HL-60 (cell line): ENCODE measurements at regions not wholly inside any gene's neighbourhood (a gene's known extent, or its start where the extent isn't known, plus 50 kb on each side); places are given as distances from the start of the nearest gene placed in this dataset.

ENCODE experiments used
- DNase-seq, 2 experiments: peaks; one replicate each; pipeline ENCODE4 v3.0.0-alpha.2; 2010 to 2020; ENCODE audit warnings: low read depth in 1 of 2, low spot score in 1 of 2
- H3K27ac ChIP-seq: fragments of 250-450 bp; sonication (Bioruptor Pico); replicated peaks from 2 replicates; pipeline ENCODE4 v1.5.1; 2020; ENCODE audit warnings: mild to moderate bottlenecking, moderate library complexity
- H3K27me3 ChIP-seq: fragments of 250-450 bp; sonication (Bioruptor Pico); 2 replicates; pipeline ENCODE4 v1.5.1; 2021; ENCODE audit warnings: mild to moderate bottlenecking, moderate library complexity; ENCODE audit not compliant: insufficient read depth, poor library complexity, severe bottlenecking
- H3K4me3 ChIP-seq: replicated peaks from 2 replicates; pipeline ENCODE4 v1.5.1; 2011; ENCODE audit warnings: mild to moderate bottlenecking, control low read depth, low read length; ENCODE audit not compliant: insufficient read depth
- GABPA ChIP-seq: IDR thresholded peaks from 2 replicates; pipeline ENCODE4 v1.6.1; 2012; ENCODE audit warnings: low read depth
- POLR2AphosphoS5 ChIP-seq: IDR thresholded peaks from 2 replicates; pipeline ENCODE4 v1.6.1; 2012; ENCODE audit warnings: low read depth
- SPI1 ChIP-seq: IDR thresholded peaks from 2 replicates; pipeline ENCODE4 v1.6.1; 2012; ENCODE audit warnings: low read depth, mild to moderate bottlenecking, borderline replicate concordance
- TF ChIP-seq, protein P1 (sequence below): IDR thresholded peaks from 2 replicates; pipeline ENCODE4 v1.6.1; 2012; ENCODE audit warnings: low read depth; ENCODE audit not compliant: insufficient replicate concordance
- TF ChIP-seq, protein P2 (sequence below): IDR thresholded peaks from one replicate; pipeline ENCODE4 v1.5.1; 2011; ENCODE audit warnings: low read length, control low read depth, inconsistent platforms; ENCODE audit not compliant: insufficient read depth

DNA sequence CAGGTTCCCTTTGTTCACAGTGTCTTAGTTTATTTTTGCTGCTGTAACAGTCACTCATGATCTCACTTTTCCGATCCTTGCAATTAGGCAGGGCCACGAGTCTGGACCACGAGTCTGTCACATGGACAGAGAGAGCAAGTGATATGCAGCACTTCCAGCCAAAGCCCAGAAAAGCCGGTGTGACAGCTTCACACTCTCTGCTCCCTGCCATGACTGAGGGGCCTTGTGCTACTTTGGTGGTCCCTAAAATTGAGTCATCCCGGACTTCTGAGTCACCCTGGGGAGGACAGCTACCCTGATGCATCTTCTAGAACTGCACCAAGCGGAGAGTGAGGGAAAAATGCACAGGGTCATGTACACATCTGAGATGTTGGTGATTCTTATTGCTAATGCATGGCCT is 179.6 kb downstream of the EFNB2 start:
- TF ChIP-seq POLR2AphosphoS5 (no peak), GABPA (no peak), SPI1 (no peak)
- TF ChIP-seq, protein P1, sequence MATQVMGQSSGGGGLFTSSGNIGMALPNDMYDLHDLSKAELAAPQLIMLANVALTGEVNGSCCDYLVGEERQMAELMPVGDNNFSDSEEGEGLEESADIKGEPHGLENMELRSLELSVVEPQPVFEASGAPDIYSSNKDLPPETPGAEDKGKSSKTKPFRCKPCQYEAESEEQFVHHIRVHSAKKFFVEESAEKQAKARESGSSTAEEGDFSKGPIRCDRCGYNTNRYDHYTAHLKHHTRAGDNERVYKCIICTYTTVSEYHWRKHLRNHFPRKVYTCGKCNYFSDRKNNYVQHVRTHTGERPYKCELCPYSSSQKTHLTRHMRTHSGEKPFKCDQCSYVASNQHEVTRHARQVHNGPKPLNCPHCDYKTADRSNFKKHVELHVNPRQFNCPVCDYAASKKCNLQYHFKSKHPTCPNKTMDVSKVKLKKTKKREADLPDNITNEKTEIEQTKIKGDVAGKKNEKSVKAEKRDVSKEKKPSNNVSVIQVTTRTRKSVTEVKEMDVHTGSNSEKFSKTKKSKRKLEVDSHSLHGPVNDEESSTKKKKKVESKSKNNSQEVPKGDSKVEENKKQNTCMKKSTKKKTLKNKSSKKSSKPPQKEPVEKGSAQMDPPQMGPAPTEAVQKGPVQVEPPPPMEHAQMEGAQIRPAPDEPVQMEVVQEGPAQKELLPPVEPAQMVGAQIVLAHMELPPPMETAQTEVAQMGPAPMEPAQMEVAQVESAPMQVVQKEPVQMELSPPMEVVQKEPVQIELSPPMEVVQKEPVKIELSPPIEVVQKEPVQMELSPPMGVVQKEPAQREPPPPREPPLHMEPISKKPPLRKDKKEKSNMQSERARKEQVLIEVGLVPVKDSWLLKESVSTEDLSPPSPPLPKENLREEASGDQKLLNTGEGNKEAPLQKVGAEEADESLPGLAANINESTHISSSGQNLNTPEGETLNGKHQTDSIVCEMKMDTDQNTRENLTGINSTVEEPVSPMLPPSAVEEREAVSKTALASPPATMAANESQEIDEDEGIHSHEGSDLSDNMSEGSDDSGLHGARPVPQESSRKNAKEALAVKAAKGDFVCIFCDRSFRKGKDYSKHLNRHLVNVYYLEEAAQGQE: no peak
- TF ChIP-seq, protein P2, sequence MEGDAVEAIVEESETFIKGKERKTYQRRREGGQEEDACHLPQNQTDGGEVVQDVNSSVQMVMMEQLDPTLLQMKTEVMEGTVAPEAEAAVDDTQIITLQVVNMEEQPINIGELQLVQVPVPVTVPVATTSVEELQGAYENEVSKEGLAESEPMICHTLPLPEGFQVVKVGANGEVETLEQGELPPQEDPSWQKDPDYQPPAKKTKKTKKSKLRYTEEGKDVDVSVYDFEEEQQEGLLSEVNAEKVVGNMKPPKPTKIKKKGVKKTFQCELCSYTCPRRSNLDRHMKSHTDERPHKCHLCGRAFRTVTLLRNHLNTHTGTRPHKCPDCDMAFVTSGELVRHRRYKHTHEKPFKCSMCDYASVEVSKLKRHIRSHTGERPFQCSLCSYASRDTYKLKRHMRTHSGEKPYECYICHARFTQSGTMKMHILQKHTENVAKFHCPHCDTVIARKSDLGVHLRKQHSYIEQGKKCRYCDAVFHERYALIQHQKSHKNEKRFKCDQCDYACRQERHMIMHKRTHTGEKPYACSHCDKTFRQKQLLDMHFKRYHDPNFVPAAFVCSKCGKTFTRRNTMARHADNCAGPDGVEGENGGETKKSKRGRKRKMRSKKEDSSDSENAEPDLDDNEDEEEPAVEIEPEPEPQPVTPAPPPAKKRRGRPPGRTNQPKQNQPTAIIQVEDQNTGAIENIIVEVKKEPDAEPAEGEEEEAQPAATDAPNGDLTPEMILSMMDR: no peak
- H3K27me3 ChIP-seq: peaks cover 4% of the 10 kb centered on the region
- H3K4me3 ChIP-seq: no peak overlapping the region
- DNase-seq: no peak
- no peak overlapping the region for H3K27ac ChIP-seq

DNA sequence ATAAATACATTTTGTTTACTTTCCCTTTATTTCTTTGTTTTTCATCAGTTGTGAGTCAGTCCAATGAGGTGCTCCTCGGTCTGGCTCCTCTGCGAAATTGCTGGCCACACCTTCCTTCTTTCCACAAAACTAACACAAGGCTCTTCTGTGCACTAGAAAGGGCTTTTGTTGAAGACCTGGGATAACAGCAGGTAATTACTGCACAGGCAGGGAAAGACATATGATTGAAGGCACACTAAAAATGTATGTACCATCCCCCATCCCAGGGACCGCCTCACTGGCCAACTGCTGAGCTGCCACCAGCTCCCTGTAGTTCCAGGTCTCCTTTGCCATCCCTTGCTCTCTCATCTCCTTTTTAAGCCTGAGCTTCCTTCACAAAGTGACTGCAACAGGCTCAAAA is 180.5 kb downstream of the EFNB2 start:
- Histone ChIP-seq H3K27ac (no peak overlapping the region), H3K27me3 (peaks cover 10% of the 10 kb centered on the region), H3K4me3 (no peak overlapping the region)
- TF ChIP-seq GABPA (no peak), SPI1 (no peak), POLR2AphosphoS5 (no peak)
- TF ChIP-seq, protein P2: no peak
- TF ChIP-seq, protein P1: no peak
- no peak for DNase-seq

- Histone ChIP-seq H3K27me3 (peaks cover 30% of the 10 kb centered on the region), H3K27ac (no peak overlapping the region), H3K4me3 (no peak overlapping the region)
- TF ChIP-seq SPI1: no peak
- TF ChIP-seq, protein P2: no peak
- TF ChIP-seq GABPA: no peak
- TF ChIP-seq, protein P1: no peak
- no peak for TF ChIP-seq POLR2AphosphoS5
- DNase-seq: no peak
Measured at GRCh38 chr13:106352850-106353249, 182.6 kb downstream of the EFNB2 start.
